MM.1S (cell line): ENCODE measurements at regions not wholly inside any gene's neighbourhood (a gene's known extent, or its start where the extent isn't known, plus 50 kb on each side); places are given as distances from the start of the nearest gene placed in this dataset.

Experiments used
- DNase-seq: peaks from one replicate; pipeline ENCODE4 v3.0.0-alpha.2; 2015
- H2AFZ ChIP-seq: fragments of 300-600 bp; sonication (generic); 2 replicates; pipeline ENCODE4 v1.6.0; 2016; ENCODE audit warnings: antibody characterized with exemption, low read length
- H3F3A ChIP-seq: fragments of 300-600 bp; sonication (generic); 2 replicates; pipeline ENCODE4 v1.6.1; 2016; ENCODE audit warnings: mild to moderate bottlenecking, antibody characterized with exemption, low read length, moderate library complexity, mixed read lengths; ENCODE audit not compliant: insufficient read depth
- H3K27ac ChIP-seq: fragments of 300-600 bp; sonication (generic); 2 replicates; pipeline ENCODE4 v1.5.1; 2016; ENCODE audit warnings: mild to moderate bottlenecking, low read length
- H3K27me3 ChIP-seq: fragments of 300-600 bp; sonication (generic); replicated peaks from 2 replicates; pipeline ENCODE4 v1.6.0; 2016; ENCODE audit warnings: low read length; ENCODE audit not compliant: insufficient read depth
- H3K36me3 ChIP-seq: fragments of 300-600 bp; sonication (generic); replicated peaks from 2 replicates; pipeline ENCODE4 v1.6.1; 2016; ENCODE audit warnings: mild to moderate bottlenecking, low read length, mixed read lengths; ENCODE audit not compliant: insufficient read depth
- H3K4me1 ChIP-seq: fragments of 300-600 bp; sonication (generic); 2 replicates; pipeline ENCODE4 v1.6.1; 2016; ENCODE audit warnings: low read length, mixed read lengths
- H3K4me2 ChIP-seq: fragments of 300-600 bp; sonication (generic); 2 replicates; pipeline ENCODE4 v1.6.0; 2016; ENCODE audit warnings: low read depth, low read length
- H3K4me3 ChIP-seq: fragments of 300-600 bp; sonication (generic); 2 replicates; pipeline ENCODE4 v1.5.1; 2016; ENCODE audit warnings: low read length, mixed read lengths
- H3K79me2 ChIP-seq: fragments of 300-600 bp; sonication (generic); 2 replicates; pipeline ENCODE4 v1.6.1; 2016; ENCODE audit warnings: mixed run types, low read length, mixed read lengths
- H3K9ac ChIP-seq: fragments of 300-600 bp; sonication (generic); 2 replicates; pipeline ENCODE4 v1.6.1; 2016; ENCODE audit warnings: low read length, mixed read lengths
- H3K9me2 ChIP-seq: fragments of 300-600 bp; sonication (generic); replicated peaks from 2 replicates; pipeline ENCODE4 v1.6.1; 2016; ENCODE audit warnings: mild to moderate bottlenecking, low read length, mixed read lengths; ENCODE audit not compliant: insufficient read depth
- H3K9me3 ChIP-seq: fragments of 300-600 bp; sonication (generic); replicated peaks from 2 replicates; pipeline ENCODE4 v1.6.1; 2016; ENCODE audit warnings: mild to moderate bottlenecking, low read length, mixed read lengths; ENCODE audit not compliant: insufficient read depth
- H4K20me1 ChIP-seq: fragments of 300-600 bp; sonication (generic); 2 replicates; pipeline ENCODE4 v1.6.1; 2016; ENCODE audit warnings: mild to moderate bottlenecking, low read length, moderate library complexity, mixed read lengths; ENCODE audit not compliant: insufficient read depth
- CTCF ChIP-seq: fragments of 300-600 bp; sonication (generic); IDR thresholded peaks from 2 replicates; pipeline ENCODE4 v1.5.1; 2016; ENCODE audit warnings: antibody characterized with exemption, low read length, mixed read lengths
- EZH2 ChIP-seq: fragments of 300-600 bp; sonication (generic); optimal IDR thresholded peaks from 2 replicates; pipeline ENCODE3; 2017; ENCODE audit warnings: low read depth, mild to moderate bottlenecking, antibody characterized with exemption, low read length, mixed read lengths
- EZH2phosphoT487 ChIP-seq: fragments of 300-600 bp; sonication (generic); IDR thresholded peaks from 2 replicates; pipeline ENCODE4 v1.6.1; 2018; ENCODE audit warnings: antibody characterized with exemption, low read length

- Histone ChIP-seq H3K9ac (no peak overlapping the region), H2AFZ (no peak overlapping the region), H4K20me1 (no peaks in the 10 kb centered on the region), H3K4me1 (no peaks in the 10 kb centered on the region), H3K9me2 (no peaks in the 10 kb centered on the region), H3K4me3 (no peak overlapping the region), H3K36me3 (no peaks in the 10 kb centered on the region), H3K27ac (no peak overlapping the region), H3K79me2 (no peaks in the 10 kb centered on the region), H3K4me2 (no peak overlapping the region), H3F3A (no peaks in the 10 kb centered on the region), H3K27me3 (no peaks in the 10 kb centered on the region), H3K9me3 (no peaks in the 10 kb centered on the region)
- no peak for TF ChIP-seq CTCF
- no peak for TF ChIP-seq EZH2
- no peak for TF ChIP-seq EZH2phosphoT487
- DNase-seq = no peak
Observed at GRCh38 chr2:217125014-217125413, 265.1 kb upstream of the TNP1 start.

- no peak for TF ChIP-seq EZH2phosphoT487
- no peak for TF ChIP-seq CTCF
- TF ChIP-seq EZH2 = no peak
- no peaks in the 10 kb centered on the region for H3K9me3 ChIP-seq
Observed at GRCh38 chr2:217124050-217124449, 264.2 kb upstream of the TNP1 start.

GRCh38 chr2:217121565-217121964 is 261.7 kb upstream of the TNP1 start:
- no peaks in the 10 kb centered on the region for H3K27me3 ChIP-seq
- no peak for TF ChIP-seq EZH2phosphoT487
- TF ChIP-seq CTCF = no peak
- no peak for TF ChIP-seq EZH2
- DNase-seq = no peak
- no peak overlapping the region for H3K4me3 ChIP-seq
- no peaks in the 10 kb centered on the region for H3F3A ChIP-seq
- no peak overlapping the region for H3K27ac ChIP-seq
- no peaks in the 10 kb centered on the region for H3K9me3 ChIP-seq
- no peaks in the 10 kb centered on the region for H3K9me2 ChIP-seq
- no peaks in the 10 kb centered on the region for H4K20me1 ChIP-seq
- H3K36me3 ChIP-seq = no peaks in the 10 kb centered on the region
- no peaks in the 10 kb centered on the region for H3K79me2 ChIP-seq
- H3K4me2 ChIP-seq = no peak overlapping the region
- H2AFZ ChIP-seq = no peak overlapping the region
- H3K4me1 ChIP-seq = no peaks in the 10 kb centered on the region
- H3K9ac ChIP-seq = no peak overlapping the region

More at GRCh38 chr2:217124050-217124449, 264.2 kb upstream of the TNP1 start:
- no peak for DNase-seq
- Histone ChIP-seq H3K9me2 (no peaks in the 10 kb centered on the region), H3K4me2 (no peak overlapping the region), H3F3A (no peaks in the 10 kb centered on the region), H3K27ac (no peak overlapping the region), H3K4me3 (no peak overlapping the region), H3K9ac (no peak overlapping the region), H3K27me3 (no peaks in the 10 kb centered on the region), H3K79me2 (no peaks in the 10 kb centered on the region), H2AFZ (no peak overlapping the region), H4K20me1 (no peaks in the 10 kb centered on the region), H3K36me3 (no peaks in the 10 kb centered on the region), H3K4me1 (no peaks in the 10 kb centered on the region)

GRCh38 chr2:217120429-217120828 is 260.6 kb upstream of the TNP1 start:
- no peak overlapping the region for H3K27ac ChIP-seq
- H3F3A ChIP-seq = no peaks in the 10 kb centered on the region
- no peaks in the 10 kb centered on the region for H4K20me1 ChIP-seq
- H3K27me3 ChIP-seq = no peaks in the 10 kb centered on the region
- no peak overlapping the region for H2AFZ ChIP-seq
- H3K79me2 ChIP-seq = no peaks in the 10 kb centered on the region
- no peak for DNase-seq
- no peaks in the 10 kb centered on the region for H3K9me2 ChIP-seq
- H3K36me3 ChIP-seq = no peaks in the 10 kb centered on the region
- TF ChIP-seq EZH2phosphoT487 (no peak), EZH2 (no peak), CTCF (no peak)
- H3K4me2 ChIP-seq = no peak overlapping the region
- H3K4me1 ChIP-seq = no peaks in the 10 kb centered on the region
- H3K4me3 ChIP-seq = no peak overlapping the region
- H3K9ac ChIP-seq = no peak overlapping the region
- no peaks in the 10 kb centered on the region for H3K9me3 ChIP-seq
